ENCODE measurements at regions not wholly inside any gene's neighbourhood (a gene's known extent, or its start where the extent isn't known, plus 50 kb on each side); places are given as distances from the start of the nearest gene placed in this dataset.

GRCh38 chr6:67883500-67884366 is 751.3 kb upstream of the ADGRB3 start:
- TF ChIP-seq, protein P1, sequence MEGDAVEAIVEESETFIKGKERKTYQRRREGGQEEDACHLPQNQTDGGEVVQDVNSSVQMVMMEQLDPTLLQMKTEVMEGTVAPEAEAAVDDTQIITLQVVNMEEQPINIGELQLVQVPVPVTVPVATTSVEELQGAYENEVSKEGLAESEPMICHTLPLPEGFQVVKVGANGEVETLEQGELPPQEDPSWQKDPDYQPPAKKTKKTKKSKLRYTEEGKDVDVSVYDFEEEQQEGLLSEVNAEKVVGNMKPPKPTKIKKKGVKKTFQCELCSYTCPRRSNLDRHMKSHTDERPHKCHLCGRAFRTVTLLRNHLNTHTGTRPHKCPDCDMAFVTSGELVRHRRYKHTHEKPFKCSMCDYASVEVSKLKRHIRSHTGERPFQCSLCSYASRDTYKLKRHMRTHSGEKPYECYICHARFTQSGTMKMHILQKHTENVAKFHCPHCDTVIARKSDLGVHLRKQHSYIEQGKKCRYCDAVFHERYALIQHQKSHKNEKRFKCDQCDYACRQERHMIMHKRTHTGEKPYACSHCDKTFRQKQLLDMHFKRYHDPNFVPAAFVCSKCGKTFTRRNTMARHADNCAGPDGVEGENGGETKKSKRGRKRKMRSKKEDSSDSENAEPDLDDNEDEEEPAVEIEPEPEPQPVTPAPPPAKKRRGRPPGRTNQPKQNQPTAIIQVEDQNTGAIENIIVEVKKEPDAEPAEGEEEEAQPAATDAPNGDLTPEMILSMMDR (IDR thresholded peaks at IDR 0.05): no peak

- TF ChIP-seq, protein P1 (IDR thresholded peaks at IDR 0.05): no peak
Observed at GRCh38 chr6:67882436-67883311, 752.4 kb upstream of the ADGRB3 start.

- TF ChIP-seq, protein P1 (IDR thresholded peaks at IDR 0.05): no peak
Observed at GRCh38 chr6:67881706-67882065, 753.4 kb upstream of the ADGRB3 start.

GRCh38 chr6:67880939-67881705 is 754.0 kb upstream of the ADGRB3 start:
- TF ChIP-seq, protein P1 (IDR thresholded peaks at IDR 0.05): no peak

DNA sequence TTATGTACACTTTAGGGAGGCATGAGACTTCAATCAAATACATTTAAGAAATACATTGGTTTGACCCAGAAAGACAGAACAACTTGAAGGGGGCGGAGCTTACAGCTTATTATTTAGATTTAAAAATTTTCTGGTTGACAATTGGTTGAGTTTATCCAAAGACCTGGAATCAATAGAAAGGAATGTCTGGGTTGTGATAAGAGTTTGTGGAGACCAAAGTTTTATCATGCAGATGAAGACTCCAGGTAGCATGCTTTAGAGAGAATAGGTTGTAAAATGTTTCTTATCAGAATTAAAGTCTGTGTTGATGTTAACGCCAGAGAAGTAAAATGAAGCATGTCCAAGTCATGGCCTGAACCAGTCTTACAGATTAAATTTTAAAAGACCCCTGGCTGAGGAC is 757.8 kb upstream of the ADGRB3 start:
- TF ChIP-seq, protein P1 (IDR thresholded peaks at IDR 0.05): no peak

DNA sequence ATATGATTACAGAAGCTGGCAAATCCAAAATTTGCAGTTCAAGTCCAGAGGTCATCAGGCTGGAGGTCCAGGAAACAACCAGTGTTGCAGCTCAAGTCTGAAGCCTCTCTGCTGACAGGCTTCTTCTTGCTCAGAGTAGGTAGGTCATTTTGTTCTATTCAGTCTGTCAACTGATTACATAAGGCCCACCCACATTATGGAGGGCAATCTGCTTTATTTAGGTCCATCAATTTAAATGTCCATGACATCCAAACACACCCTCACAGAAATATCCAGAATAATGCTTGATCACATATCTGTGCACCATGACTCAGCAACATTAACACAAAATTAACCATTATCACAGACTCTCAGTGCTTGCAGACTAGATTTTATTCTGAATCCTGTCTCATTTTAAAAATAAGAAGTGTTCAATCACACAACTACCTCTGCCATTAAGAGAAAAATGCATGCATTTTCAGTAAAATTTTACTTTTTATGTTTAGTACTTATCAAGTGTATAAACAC is 759.2 kb upstream of the ADGRB3 start:
- TF ChIP-seq, protein P1 (IDR thresholded peaks at IDR 0.05): no peak

DNA sequence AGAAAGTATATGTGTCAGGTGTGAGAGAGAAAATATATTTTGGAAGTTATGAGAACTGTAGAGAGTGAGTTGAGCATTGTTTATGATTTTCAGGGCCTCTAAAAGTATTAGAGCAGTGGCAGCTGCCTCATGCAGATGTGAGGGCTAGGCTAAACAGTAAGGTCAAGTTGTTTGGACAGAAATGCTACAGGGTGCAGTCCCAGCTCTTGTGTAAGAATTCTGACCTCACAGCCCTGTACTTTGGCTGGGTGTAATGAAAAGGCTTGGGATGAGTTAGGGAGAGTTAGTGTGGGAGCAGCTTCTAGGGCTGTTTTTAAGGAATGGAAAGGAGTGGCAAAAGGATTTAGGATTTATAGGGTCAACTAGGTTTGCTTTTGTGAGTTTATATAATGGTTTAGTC is 764.8 kb upstream of the ADGRB3 start:
- TF ChIP-seq, protein P1 (IDR thresholded peaks at IDR 0.05): no peak

All from LNCAP (cell line).